Chondrocyte (in vitro differentiated cells): ENCODE measurements at regions not wholly inside any gene's neighbourhood (a gene's known extent, or its start where the extent isn't known, plus 50 kb on each side); places are given as distances from the start of the nearest gene placed in this dataset.
A peak's percentile ranks its signal among the peaks of the same experiment; 100 is the strongest.
"Not testable (repeated sequence)": the region's sequence is repeated elsewhere in the genome, so short reads cannot be mapped to it uniquely, and the experiment has no call there.

ENCODE experiments used
- DNase-seq: peaks from one replicate; pipeline ENCODE4 v3.0.0; 2021; ENCODE audit warnings: mixed read lengths, low spot score
- H3K27ac Mint-ChIP-seq: one replicate; pipeline ENCODE4 v1.8.0; 2021; ENCODE audit warnings: mild to moderate bottlenecking, moderate library complexity, mixed read lengths; ENCODE audit not compliant: unreplicated experiment
- H3K27me3 Mint-ChIP-seq: 2 replicates; pipeline ENCODE4 v1.8.0; 2021; ENCODE audit warnings: low read depth, mixed read lengths
- H3K36me3 Mint-ChIP-seq: 2 replicates; pipeline ENCODE4 v1.8.0; 2021; ENCODE audit warnings: low read depth, mixed read lengths
- H3K4me1 Mint-ChIP-seq: 2 replicates; pipeline ENCODE4 v1.8.0; 2021; ENCODE audit warnings: low read depth, mild to moderate bottlenecking, mixed read lengths
- H3K4me3 Mint-ChIP-seq: one replicate; pipeline ENCODE4 v1.8.0; 2021; ENCODE audit warnings: mild to moderate bottlenecking, moderate library complexity, mixed read lengths; ENCODE audit not compliant: unreplicated experiment
- H3K9me3 Mint-ChIP-seq: 2 replicates; pipeline ENCODE4 v1.8.0; 2021; ENCODE audit warnings: low read depth, mixed read lengths
- TF ChIP-seq, protein P1 (sequence below): fragments of 200-600 bp; sonication (generic); IDR thresholded peaks from 2 replicates; pipeline ENCODE4 v1.5.0; 2021; ENCODE audit warnings: antibody characterized with exemption, mild to moderate bottlenecking, moderate library complexity

DNA sequence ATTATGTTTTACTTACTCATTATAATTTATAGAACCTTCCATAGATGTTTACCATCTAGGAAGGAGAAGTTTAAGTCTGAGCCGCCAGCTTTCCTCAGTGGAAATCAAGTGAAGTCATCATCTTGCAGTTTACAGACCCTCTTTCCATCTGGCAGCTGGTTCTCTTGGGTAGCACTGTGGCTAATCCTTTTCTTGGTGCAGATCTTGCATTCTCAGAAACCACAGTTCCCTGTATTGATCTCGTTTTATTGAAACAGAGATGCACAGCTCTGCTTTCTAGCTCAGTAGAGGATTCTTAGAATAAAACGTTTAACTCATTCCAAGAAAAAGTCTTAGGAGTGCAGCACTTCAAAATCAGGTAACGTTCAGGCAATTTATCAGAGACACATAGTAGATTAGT, 1154.7 kb downstream of the FOXD4L5 start:
- H3K9me3 Mint-ChIP-seq: peaks cover 22% of the 10 kb centered on the region
- H3K27ac Mint-ChIP-seq, H3K36me3 Mint-ChIP-seq: not testable (repeated sequence)

GRCh38 chr9:64128572-64128971, 1156.4 kb downstream of the FOXD4L5 start:
- Mint-ChIP-seq H3K9me3 (peaks cover 22% of the 10 kb centered on the region), H3K4me3 (no peak overlapping the region), H3K4me1 (no peaks in the 10 kb centered on the region), H3K27ac (no peak overlapping the region), H3K27me3 (no peaks in the 10 kb centered on the region), H3K36me3 (no peaks in the 10 kb centered on the region)
- TF ChIP-seq, protein P1, sequence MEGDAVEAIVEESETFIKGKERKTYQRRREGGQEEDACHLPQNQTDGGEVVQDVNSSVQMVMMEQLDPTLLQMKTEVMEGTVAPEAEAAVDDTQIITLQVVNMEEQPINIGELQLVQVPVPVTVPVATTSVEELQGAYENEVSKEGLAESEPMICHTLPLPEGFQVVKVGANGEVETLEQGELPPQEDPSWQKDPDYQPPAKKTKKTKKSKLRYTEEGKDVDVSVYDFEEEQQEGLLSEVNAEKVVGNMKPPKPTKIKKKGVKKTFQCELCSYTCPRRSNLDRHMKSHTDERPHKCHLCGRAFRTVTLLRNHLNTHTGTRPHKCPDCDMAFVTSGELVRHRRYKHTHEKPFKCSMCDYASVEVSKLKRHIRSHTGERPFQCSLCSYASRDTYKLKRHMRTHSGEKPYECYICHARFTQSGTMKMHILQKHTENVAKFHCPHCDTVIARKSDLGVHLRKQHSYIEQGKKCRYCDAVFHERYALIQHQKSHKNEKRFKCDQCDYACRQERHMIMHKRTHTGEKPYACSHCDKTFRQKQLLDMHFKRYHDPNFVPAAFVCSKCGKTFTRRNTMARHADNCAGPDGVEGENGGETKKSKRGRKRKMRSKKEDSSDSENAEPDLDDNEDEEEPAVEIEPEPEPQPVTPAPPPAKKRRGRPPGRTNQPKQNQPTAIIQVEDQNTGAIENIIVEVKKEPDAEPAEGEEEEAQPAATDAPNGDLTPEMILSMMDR: no peak
- no peak for DNase-seq

More for the DNA sequence above, 1154.7 kb downstream of the FOXD4L5 start:
- H3K4me1 Mint-ChIP-seq, DNase-seq, H3K27me3 Mint-ChIP-seq, H3K4me3 Mint-ChIP-seq: not testable (repeated sequence)

GRCh38 chr9:64121602-64122001, 1163.4 kb downstream of the FOXD4L5 start:
- H3K36me3 Mint-ChIP-seq, H3K27ac Mint-ChIP-seq, H3K4me3 Mint-ChIP-seq, DNase-seq, H3K4me1 Mint-ChIP-seq, H3K27me3 Mint-ChIP-seq: not testable (repeated sequence)
- H3K9me3 Mint-ChIP-seq: peaks cover 21% of the 10 kb centered on the region

DNA sequence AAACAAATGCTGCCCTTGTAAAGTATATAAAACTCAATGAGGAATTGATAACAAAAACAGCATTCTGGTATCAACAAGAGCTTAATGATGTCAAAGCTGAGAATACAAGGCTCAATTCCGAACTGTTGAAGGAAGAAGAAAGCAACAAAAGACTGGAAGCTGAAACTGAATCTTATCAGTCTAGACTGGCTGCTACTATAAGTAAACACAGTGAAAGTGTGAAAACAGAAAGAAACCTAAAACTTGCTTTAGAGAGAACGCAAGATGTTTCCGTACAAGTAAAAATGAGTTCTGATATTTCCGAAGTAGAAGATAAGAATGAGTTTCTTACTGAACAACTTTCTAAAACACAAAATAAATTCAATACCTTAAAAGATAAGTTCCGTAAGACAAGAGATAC, 1167.7 kb downstream of the FOXD4L5 start:
- H3K4me3 Mint-ChIP-seq: not testable (repeated sequence)

GRCh38 chr9:64107867-64108266, 1177.1 kb downstream of the FOXD4L5 start:
- H3K4me3 Mint-ChIP-seq, DNase-seq, H3K4me1 Mint-ChIP-seq, H3K36me3 Mint-ChIP-seq, H3K27me3 Mint-ChIP-seq, H3K27ac Mint-ChIP-seq: not testable (repeated sequence)
- H3K9me3 Mint-ChIP-seq: peaks cover 28% of the 10 kb centered on the region

More for the DNA sequence above, 1167.7 kb downstream of the FOXD4L5 start:
- H3K27me3 Mint-ChIP-seq, H3K36me3 Mint-ChIP-seq, DNase-seq, H3K4me1 Mint-ChIP-seq, H3K27ac Mint-ChIP-seq: not testable (repeated sequence)
- peaks cover 17% of the 10 kb centered on the region for H3K9me3 Mint-ChIP-seq

- peaks cover 34% of the 10 kb centered on the region for H3K9me3 Mint-ChIP-seq
- H3K27me3 Mint-ChIP-seq, H3K36me3 Mint-ChIP-seq, H3K4me1 Mint-ChIP-seq, H3K27ac Mint-ChIP-seq, DNase-seq, H3K4me3 Mint-ChIP-seq: not testable (repeated sequence)
These were observed 1177.8 kb downstream of the FOXD4L5 start for GRCh38 chr9:64107211-64107610.

- H3K36me3 Mint-ChIP-seq, DNase-seq, H3K27me3 Mint-ChIP-seq, H3K27ac Mint-ChIP-seq, H3K4me3 Mint-ChIP-seq, H3K4me1 Mint-ChIP-seq: not testable (repeated sequence)
- peaks cover 37% of the 10 kb centered on the region for H3K9me3 Mint-ChIP-seq
These were observed 1179.8 kb downstream of the FOXD4L5 start for GRCh38 chr9:64105193-64105592.

GRCh38 chr9:64101504-64101903, 1183.5 kb downstream of the FOXD4L5 start:
- H3K4me1 Mint-ChIP-seq, H3K27ac Mint-ChIP-seq, H3K4me3 Mint-ChIP-seq, H3K36me3 Mint-ChIP-seq, H3K27me3 Mint-ChIP-seq, DNase-seq: not testable (repeated sequence)
- H3K9me3 Mint-ChIP-seq: peaks cover 41% of the 10 kb centered on the region

GRCh38 chr9:64100571-64101155, 1184.3 kb downstream of the FOXD4L5 start:
- not testable (repeated sequence) for H3K4me3 Mint-ChIP-seq, H3K27ac Mint-ChIP-seq, H3K27me3 Mint-ChIP-seq, H3K4me1 Mint-ChIP-seq, H3K36me3 Mint-ChIP-seq
- peaks cover 38% of the 10 kb centered on the region for H3K9me3 Mint-ChIP-seq
- DNase-seq: peak; percentile 79

DNA sequence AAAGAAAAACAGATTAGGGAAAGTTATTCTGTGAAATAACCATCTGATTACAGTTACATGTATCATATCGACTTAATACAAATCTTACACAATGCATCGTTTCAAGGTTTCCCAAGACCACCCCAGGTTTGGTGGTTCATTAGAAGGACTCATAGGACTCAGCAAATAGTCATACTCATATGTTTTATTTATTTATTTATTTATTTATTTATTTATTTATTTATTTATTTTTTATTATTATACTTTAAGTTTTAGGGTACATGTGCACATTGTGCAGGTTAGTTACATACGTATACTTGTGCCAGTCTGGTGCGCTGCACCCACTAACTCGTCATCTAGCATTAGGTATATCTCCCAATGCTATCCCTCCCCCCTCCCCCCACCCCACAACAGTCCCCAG, 1199.0 kb downstream of the FOXD4L5 start:
- H3K27ac Mint-ChIP-seq, H3K27me3 Mint-ChIP-seq, H3K4me3 Mint-ChIP-seq, H3K36me3 Mint-ChIP-seq, H3K4me1 Mint-ChIP-seq, DNase-seq: not testable (repeated sequence)
- peaks cover 23% of the 10 kb centered on the region for H3K9me3 Mint-ChIP-seq

DNA sequence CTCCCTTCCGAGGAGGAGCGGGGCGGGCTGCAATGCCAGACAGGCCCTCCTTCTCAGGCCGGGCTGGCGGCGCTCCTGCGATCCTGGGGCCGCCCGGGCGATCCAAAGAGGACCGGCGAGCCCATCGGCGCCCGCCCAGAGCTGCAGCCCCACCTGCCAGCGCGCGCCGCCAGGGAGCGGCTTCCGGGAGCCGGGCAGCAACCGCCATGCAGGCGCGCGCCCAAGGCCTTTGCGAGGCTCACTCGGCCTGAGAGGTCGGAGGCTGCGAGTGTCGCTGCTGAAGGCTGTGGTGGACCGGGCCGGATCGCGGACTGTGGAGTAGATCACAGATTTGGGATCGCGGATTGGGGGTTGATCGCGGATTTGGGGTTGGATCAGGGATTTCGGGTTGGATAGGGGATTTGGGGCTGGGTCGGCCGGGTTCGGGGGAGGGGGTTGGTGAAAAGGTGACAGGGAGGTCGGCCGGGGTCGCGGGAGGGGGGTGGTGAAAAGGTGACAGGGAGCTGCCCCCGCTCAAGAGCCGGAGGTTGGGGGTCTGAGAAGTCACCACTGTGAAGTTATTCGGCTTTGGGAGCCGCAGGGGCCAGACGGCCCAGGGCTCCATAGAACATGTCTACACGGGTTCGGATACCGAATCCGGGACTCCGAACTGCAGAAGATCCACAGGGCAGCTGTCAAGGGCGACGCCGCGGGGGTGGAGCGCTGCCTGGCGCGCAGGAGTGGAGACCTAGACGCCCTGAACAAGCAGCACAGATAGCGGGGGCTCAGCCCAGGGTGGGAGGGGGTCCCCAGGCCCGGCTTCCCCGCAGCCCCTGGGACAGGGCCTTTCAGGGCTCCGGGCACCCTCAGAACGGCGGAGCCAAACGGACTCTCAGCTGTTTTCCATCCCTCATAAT, 1213.4 kb downstream of the FOXD4L5 start:
- not testable (repeated sequence) for H3K27me3 Mint-ChIP-seq, H3K4me3 Mint-ChIP-seq, H3K36me3 Mint-ChIP-seq, H3K27ac Mint-ChIP-seq, H3K4me1 Mint-ChIP-seq
- H3K9me3 Mint-ChIP-seq: peaks cover 12% of the 10 kb centered on the region
- peak; percentile 71 for DNase-seq
